GM19395 (cell line): ENCODE measurements at regions not wholly inside any gene's neighbourhood (a gene's known extent, or its start where the extent isn't known, plus 50 kb on each side); places are given as distances from the start of the nearest gene placed in this dataset.
A peak's percentile ranks its signal among the peaks of the same experiment; 100 is the strongest.
"Not testable (repeated sequence)": the region's sequence is repeated elsewhere in the genome, so short reads cannot be mapped to it uniquely, and the experiment has no call there.

ENCODE experiments used
- ATAC-seq: cut with Tn5 transposase; IDR thresholded peaks from one replicate; pipeline ENCODE4 v1.9.1; 2021; ENCODE audit warnings: mild to moderate bottlenecking, moderate library complexity; ENCODE audit not compliant: unreplicated experiment

DNA sequence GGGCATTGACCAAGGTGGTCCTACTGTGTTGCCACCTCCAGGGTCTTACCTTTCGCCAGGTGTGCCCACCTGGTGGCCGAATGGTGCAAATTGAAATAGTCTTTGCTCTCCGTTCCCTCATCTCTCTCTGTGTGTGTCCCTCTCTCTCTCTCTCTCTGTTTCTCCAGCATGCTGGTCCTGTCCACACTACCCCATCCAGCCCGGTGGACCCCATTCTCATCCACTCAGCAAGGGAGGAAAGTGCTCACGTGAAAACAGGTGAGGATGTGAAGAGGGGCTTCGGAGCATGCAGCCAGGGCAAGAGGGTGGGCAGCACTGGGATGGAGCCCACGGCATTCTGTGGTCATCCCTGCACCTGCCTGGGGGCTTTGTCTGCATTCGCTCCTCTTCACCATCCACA is 150.1 kb downstream of the CRLF2 start:
- no peak for ATAC-seq

DNA sequence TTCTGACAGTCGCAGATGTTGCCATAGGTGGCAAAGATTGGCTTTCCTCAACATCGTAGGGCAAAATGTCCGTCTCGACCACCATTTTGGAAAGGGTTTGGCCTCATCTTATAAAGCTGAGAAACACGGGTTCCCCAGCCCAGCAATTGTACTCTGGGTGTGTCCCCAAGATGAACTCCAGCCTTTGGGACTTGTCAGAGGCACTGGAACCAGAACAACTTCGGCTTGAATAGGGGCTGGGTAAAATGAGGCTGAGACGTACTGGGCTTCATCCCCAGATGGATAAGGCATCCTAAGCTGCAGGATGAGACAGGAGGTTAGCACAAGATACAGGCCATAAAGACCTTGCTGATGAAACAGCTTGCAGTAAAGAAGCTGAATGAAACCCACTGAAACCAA is 151.9 kb downstream of the CRLF2 start:
- ATAC-seq = no peak

DNA sequence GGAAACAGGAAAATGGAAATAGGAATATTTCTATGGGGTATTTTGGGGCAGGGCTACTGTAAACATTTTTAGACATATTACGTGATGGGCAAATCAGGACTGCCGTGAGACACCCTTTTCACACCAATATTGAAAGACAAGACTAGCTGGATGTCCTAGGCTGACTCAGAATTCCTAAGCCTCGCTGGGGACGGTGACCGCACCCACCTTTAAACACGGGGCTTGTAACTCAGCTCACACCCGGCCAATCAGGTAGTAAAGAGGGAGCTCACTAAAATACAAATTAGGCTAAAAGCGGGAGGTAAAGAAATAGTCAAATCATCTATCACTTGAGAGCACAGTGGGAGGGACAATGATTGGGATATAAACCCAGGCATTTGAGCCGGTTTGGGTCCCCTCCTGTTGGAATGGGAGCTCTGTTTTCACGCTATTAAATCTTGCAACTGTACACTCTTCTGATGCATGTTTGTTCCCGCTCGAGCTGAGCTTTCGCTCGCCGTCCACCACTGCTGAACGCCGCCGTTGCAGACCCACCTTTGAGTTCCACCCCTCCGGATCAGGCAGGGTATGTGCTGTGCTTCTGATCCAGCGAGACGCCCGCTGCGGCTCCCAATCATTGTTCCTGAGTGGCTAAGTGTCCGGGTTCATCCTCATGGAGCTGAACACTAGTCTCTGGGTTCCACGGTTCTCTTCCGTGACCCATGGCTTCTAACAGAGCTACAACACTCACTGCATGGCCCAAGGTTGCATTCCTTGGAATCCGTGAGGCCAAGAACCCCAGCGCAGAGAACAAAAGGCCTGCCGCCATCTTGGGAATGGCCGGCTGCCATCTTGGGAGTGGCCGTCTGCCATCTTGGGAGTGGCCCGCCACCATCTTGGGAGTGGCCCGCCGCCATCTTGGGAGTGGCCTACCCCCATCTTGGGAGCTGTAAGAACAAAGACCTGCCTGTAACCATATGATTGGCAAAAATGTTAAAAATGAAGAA is 152.6 kb downstream of the CRLF2 start:
- no peak for ATAC-seq

DNA sequence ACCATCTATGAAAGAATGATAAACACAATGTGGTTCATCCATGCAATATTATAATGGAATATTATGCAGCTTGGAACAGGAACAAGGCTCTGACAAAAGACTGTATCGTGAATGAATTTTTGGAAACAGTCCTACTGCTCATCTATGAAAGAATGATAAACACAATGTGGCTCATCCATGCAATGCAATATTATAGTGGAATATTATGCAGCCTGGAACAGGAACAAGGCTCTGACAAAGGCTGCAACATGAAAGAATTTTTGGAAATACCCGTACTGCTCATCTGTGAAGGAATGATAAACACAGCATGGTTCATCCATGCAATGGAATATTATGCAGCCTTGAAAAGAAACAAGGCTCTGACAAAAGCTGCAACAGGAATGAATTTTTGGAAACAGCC is 158.8 kb downstream of the CRLF2 start:
- ATAC-seq = not testable (repeated sequence)

DNA sequence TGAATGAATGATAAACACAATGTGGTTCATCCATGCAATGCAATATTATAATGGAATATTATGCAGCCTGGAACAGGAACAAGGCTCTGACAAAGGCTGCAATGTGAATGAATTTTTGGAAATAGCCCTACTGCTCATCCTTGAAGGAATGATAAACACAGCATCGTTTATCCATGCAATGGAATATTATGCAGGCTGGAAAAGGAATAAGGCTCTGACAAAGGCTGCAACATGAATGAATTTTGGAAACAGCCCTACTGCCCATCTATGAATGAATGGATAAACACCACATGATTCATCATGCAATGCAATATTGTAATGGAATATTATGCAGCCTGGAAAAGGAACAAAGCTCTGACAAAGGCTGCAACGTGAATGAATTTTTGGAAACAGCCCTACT is 159.4 kb downstream of the CRLF2 start:
- ATAC-seq = no peak

DNA sequence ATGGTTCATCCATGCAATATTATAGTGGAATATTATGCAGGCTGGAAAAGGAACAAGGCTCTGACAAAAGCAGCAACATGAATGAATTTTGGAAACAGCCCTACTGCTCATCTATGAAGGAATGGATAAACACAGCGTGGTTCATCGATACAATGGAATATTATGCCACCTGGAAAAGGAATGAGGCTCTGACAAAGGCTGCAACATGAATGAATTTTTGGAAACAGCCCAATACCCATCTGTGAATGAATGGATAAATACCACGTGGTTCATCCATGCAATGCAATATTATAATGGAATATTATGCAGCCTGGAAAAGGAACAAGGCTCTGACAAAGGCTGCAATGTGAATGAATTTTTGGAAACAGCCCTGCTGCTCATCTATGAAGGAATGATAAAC is 160.4 kb downstream of the CRLF2 start:
- ATAC-seq = no peak

DNA sequence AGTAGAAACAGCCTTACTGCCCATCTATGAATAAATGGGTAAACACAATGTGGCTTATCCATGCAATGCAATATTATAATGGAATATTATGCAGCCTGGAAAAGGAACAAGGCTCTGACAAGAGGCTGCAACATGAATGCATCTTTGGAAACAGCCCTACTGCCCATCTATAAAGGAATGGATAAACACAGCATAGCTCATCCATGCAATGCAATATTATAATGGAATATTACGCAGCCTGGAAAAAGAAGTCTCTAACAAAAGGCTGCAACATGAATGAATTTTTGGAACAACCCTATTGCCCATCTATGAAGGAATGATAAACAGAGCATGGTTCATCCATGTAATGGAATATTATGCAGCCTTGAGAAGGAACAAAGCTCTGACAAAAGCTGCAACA is 161.0 kb downstream of the CRLF2 start:
- ATAC-seq = no peak

DNA sequence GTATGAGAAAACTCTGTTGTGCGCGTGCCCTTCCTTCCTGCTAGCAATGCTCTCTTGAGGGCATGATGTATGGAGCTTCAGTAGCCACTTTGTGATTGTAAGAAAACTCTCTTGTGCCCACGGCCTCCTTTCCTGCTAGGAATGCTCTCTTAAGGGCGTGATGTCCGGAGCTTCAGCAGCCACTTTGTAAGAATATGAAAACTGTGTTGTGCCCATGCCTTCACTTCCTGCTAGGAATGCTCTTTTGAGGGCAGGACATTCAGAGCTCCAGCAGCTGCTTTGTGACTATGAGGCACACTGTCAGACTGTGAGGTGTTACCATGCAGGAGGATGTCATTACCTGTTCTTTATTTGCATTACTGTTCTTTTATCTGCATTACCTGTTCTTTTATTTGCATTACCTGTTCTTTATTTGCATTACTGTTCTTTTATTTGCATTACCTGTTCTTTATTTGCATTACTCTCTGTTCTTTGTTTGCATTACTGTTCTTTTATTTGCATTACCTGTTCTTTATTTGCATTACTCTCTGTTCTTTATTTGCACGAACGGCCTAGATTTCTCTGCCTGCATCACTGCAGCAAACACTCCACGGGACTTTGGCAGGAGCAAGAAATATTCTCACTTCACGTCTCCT is 166.7 kb downstream of the CRLF2 start:
- ATAC-seq = no peak

DNA sequence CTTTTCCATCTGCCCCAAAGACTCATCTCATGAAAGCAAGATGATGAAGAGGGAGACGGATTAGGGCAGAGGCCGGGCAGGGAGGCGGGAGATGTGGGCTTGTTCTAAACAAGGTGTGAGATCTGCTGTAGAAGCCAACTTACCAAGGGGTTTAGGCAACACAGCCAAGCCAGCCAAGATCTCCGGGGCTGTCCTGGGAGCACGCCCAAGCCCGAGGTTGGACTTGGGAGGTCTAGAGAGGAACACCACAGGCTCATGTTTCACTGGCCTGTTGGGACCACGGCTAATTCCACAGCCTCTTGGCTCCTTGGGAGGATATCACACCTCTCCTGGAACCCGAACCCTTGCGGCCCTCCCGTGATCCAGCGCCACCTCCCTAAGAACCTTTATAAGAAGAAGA is 171.4 kb downstream of the CRLF2 start:
- ATAC-seq = no peak

DNA sequence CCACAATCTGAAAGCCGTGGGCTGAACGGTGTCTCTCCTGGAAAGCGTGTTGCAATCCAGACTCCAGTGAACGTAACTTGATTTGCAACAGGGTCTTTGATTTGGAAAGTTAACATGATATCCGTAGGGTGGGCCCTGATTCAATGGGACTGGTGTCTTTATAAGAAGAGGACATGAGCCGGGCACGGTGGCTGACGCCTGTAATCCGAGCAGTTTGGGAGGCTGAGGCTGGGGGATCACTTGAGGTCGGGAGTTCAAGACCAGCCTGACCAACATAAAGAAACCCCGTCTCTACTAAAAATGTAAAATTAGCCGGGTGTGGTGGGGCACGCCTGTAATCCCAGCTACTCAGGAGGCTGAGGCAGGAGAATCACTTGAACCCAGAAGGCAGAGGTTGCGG is 176.5 kb downstream of the CRLF2 start:
- ATAC-seq = not testable (repeated sequence)

DNA sequence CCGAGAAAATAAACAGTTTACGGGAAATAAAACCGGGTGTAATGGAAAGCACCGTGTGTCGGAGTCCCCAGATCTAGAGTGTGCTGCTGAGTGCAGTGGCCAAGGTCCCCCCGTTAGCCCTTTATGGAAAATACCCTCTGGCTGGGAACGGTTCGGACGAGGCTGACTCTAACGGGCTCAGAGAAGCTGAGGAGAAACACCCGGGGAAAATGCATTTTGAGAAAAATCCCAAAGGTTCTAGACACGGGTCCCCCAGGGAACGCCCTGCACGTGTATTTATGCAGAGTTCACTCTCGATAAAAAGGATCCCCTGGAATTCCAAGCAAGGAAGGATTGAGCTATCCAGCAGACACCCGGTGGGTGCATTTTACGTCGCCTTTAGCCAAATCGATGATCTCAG is 177.2 kb downstream of the CRLF2 start:
- no peak for ATAC-seq

DNA sequence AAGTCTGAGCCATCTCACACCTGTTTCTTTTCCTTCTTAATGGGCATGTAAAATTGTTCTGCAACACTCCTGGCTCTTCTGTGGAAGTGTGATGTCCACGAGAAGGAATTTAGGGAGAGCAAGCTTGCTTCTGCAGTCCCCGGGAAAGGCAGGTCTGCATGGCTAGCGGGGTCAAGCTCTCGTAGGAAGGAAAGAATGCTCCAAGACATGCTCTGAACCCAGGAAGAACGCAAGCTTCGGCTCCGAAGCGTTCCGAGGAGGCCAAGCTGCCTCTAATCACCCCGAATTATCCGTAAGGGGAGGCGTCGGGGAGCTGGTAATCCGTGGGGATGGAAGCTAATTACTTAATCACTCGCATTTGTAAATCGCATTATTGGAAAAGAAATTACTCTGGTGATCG is 177.7 kb downstream of the CRLF2 start:
- no peak for ATAC-seq

DNA sequence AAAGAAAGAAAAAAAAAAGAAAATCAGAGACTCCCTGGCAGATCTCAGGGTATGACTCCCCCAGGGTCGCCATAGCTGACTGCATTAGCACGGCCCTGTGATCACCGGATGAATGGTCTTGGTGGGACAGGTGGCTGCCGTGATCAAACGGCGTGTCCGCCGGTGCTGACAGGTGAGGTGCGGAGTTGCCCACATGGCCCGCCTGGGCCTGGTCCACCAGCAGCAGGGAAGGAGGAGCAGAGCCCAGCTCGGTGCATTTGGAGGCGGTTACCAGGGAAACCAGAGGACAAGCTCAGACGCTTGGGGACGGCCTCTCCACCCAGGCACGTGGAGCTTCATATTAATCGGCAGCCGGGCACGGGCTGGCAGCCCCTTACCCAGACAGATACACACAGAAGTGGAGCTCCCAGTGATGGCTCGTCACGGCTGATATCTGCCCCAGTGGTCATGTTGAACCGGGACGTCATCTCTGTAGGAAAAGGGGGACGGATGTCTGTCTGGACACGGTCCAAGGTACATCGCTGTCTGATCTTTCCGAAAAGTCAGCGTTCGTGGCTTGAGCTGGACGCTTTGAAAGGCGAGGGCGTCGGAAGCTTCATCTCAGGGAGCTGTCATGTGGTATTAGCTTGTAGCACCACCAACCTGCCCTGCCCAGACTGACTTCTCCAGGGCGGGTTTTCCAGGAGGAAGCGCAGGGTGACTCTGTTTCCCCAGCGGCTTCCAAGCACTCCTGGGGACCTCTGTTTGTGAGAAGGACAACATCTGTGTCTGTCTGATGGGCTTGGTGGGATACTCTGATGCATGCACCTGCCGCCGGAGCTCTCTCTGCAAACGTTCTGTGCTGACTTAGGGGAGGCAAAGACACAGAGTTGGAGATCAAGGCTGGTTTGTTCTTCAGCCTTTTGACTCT is 180.7 kb downstream of the CRLF2 start:
- ATAC-seq = no peak

DNA sequence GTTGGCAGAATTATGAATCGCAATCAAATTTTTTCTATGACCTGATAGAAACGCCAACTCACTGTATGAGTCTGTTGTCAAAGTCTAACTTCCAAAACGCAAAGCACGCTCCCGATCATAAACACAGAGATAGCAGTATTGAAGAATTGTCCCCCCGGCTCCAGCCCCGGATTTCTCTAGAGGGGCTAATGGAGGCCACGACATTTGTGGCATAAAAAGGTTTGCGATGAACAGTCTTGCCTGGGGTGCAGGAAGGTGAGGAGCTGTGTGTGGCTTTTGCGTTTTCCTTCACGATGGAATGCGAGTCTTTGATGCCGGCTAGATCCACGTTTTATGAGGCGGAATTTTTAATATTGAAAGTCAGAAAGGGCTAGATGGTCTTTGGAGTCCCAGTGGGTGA is 183.0 kb downstream of the CRLF2 start:
- ATAC-seq = no peak

DNA sequence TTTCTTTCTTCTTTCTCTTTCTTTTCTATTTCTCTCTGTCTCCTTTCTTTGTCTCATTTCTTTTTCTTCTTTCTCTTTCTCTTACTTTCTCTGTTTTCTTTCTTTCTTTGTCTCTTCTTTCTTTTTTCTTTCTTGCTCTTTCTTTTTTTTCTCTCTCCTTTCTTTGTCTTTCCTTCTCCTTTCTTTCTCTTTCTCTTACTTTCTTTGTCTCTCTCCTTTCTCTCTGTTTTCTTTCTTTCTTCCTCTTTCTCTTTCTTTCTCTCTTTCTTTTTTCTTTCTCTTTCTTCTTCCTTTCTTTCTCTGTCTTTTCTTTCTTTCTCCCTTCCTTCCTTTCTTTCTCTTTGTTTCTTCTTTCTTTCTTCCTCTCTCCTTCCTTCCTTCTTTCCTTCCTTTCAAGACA is 184.8 kb downstream of the CRLF2 start:
- ATAC-seq = no peak

DNA sequence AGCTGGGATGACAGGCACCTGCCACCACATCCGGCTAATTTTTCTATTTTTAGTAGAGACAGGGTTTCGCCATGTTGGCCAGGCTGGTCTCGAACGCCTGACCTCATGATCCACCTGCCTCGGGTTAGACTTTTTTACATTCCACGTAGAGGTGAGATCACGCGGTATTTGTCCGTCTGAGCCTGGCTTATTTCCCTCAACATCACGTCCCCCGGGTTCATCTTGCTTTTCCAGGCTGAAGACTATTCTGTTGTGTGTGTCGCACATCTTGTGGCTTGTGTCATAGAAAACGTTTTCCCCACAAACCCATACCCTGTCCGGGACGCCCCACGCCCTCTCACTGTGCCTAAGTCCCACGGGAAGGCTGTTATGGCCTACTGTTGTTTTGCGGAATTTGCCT is 185.3 kb downstream of the CRLF2 start:
- peak; percentile 51 for ATAC-seq

DNA sequence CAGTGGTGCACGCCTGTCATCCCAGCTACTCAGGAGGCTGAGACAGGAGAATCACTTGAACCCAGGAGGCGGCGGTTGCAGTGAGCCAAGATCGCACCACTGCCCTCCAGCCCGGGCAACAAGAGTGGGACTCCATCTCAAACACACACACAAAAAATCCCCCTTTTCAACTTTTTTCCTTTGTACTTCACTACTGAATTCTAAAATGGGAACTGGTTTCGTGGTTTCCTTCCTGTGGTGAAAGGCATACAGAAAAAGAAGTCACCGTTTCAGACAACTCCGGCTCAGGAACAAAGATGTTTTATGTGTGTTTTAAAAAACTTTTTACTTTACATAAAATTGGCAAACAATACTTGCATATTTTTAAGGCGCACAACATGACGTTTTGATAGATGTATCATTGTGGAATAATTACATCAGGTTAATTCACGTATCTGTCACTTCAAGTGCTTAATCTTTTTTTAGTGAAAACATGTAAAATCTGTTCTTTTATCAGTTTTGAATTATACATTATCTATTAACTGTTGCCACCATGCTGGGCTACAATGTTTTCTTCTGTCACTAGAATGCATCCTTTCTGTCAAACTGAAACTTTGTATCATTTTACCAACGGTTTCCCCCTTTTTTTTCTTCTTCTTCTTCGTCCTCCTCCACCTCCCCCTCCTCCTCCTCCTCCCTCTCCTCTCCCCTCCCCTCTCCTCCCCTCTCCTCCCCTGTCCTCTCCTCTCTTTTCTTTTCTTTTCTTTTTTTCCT is 186.0 kb downstream of the CRLF2 start:
- peak; percentile 78 for ATAC-seq

DNA sequence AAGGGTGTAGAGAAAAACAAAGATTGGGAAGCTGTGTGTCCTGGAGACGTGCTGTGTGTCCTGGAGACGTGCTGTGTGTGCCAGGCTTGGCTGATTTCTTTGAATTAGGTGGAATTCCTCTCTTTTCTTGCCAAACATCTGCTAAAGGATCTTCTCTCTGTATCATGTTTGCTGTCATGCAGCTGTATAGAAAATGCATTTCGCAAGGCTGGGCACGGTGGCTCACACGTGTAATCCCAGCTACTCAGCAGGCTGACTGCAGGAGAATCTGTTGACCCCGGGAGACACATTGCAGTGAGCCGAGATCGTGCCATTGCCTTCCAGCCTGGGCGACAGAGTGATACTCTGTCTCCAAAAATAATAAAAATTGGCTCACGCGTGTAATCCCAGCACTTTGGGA is 187.0 kb downstream of the CRLF2 start:
- no peak for ATAC-seq

DNA sequence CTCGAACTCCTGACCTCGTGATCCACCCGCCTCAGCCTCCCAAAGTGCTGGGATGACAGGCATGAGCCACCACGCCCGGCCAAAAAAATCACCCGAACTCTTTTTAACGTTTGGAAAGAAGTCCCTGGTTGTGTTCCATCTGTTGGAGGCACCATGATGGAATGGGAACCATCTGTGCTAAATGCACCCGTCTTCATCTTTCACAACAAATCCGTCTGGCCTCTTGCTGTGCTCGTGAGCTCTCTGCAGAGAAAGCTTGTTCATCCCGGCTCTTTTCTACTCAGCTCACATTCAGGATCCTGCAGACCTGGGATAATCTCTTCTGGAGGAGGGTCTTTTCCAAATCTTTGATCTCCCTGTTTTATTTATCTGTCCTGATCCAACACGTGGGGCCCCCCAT is 188.8 kb downstream of the CRLF2 start:
- no peak for ATAC-seq

DNA sequence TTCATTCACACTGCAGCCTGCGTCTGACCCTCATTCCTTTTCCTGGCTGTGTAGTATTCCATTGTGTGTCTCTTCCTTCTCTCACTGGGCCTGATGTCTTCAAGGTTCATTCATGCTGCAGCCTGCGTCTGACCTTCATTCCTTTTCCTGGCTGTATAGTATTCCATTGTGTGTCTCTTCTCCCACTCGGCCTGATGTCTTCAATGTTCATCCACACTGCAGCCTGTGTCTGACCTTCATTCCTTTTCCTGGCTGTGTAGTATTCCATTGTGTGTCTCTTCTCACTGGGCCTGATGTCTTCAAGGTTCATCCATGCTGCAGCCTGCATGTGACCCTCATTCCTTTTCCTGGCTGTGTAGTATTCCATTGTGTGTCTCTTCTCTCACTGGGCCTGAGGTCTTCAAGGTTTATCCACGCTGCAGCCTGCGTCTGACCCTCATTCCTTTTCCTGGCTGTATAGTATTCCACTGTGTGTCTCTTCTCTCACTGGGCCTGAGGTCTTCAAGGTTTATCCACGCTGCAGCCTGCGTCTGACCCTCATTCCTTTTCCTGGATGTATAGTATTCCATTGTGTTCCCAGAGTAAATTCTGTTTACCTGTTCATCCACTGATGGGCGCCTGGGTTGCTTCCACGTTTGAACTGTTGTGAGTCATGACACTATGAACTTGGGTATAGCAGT is 191.0 kb downstream of the CRLF2 start:
- not testable (repeated sequence) for ATAC-seq
